ENCODE measurements at regions not wholly inside any gene's neighbourhood (a gene's known extent, or its start where the extent isn't known, plus 50 kb on each side); places are given as distances from the start of the nearest gene placed in this dataset.

- TF ChIP-seq EZH2phosphoT487 (IDR thresholded peaks at IDR 0.05; ENCODE audit: insufficient read depth, low read depth) (no peak), EZH2 (IDR thresholded peaks at IDR 0.05; ENCODE audit: insufficient read depth, poor library complexity, severe bottlenecking) (no peak)
These were observed 434.3 kb downstream of the TBC1D32 start for GRCh38 chr6:120899932-120900331.
